ENCODE measurements at regions not wholly inside any gene's neighbourhood (a gene's known extent, or its start where the extent isn't known, plus 50 kb on each side); places are given as distances from the start of the nearest gene placed in this dataset.

GRCh38 chr2:106977717-106978116 lies 91.8 kb upstream of the ST6GAL2 start:
- DNase-seq (ENCODE audit: low spot score) (no peak), ATAC-seq (no peak)

GRCh38 chr2:106978647-106979046 lies 92.7 kb upstream of the ST6GAL2 start:
- DNase-seq (ENCODE audit: low spot score) (no peak), ATAC-seq (no peak)

- DNase-seq (ENCODE audit: low spot score) (no peak), ATAC-seq (no peak)
Measured at GRCh38 chr2:106981491-106981890, 95.5 kb upstream of the ST6GAL2 start.

DNA sequence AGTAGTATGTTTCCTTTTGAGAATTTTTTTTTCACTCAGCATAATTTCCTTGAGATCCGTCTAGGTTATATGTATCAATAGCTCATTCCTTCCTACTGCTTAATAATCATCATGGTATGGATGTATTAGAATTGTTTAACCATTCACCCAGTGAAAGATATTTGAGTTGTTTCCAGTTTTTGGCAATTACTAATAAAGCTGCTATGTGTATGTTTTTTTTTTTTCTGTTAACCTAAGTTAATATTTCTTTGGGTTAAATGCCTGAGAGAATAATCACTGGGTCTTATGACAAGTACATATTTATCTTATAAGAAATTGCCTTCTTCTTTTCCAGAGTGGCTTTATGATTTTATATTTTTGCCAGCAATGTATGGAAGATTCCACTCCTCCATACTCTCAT lies 96.4 kb upstream of the ST6GAL2 start:
- no peak for ATAC-seq
- DNase-seq (ENCODE audit: low spot score) = no peak

DNA sequence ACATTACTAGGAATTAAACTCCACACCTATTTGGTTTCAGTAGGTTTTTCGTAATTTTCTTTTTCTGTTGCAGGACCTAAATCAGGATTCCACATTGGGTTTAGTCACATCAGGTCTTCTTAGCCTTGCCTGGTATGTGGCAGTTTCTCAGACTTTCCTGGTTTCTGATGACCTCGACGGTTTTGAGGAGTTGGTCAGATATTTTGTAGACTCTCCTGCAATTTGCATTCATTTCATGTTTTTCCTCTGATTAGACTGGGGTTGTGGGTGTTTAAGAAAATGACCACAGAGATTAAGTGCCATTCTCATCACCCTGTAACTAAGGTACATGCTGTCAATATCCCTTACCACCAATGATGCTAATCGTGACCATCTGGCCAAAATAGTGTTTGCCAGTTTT lies 97.3 kb upstream of the ST6GAL2 start:
- DNase-seq (ENCODE audit: low spot score) (no peak), ATAC-seq (no peak)

DNA sequence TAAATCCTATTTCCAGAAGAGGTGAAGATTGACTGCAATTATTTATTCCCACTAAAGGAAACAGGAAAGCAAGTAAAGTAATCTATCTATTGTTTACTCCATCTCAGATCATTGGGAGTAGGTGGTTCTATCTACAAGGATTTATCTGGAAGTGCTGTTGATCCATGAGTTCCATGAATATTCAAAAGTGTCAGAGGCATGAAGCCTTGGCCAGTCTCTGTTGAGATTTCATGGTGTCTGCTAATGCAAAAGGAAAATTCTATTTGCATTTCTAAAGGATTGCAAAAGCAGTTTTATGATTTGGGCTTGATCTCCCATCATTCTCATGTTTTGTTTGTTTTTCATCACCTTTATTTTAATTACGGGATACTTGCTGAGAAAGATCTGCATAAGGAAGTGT lies 102.4 kb upstream of the ST6GAL2 start:
- no peak for ATAC-seq
- DNase-seq (ENCODE audit: low spot score) = no peak

- DNase-seq (ENCODE audit: low spot score) = no peak
- no peak for ATAC-seq
Measured at GRCh38 chr2:106990297-106990696, 104.3 kb upstream of the ST6GAL2 start.

DNA sequence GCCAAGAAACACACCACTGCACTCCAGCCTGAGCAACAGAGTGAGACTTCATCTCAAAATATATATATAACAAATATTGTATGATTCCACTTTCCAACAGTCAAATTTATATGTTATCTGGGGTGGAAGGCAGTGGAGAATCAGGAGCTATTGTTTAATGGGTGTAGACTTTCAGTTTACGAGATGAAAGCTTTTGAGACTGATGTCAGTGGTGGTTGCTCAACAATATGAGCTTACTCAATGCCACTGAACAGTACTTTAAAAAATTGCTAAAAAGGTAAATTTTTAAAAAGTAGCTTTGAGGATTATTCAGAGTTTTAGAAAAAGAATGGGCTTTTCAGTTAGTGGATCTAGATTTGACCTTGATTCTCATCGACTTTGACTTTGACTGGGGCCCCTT lies 105.9 kb upstream of the ST6GAL2 start:
- no peak for DNase-seq (ENCODE audit: low spot score)
- no peak for ATAC-seq

DNA sequence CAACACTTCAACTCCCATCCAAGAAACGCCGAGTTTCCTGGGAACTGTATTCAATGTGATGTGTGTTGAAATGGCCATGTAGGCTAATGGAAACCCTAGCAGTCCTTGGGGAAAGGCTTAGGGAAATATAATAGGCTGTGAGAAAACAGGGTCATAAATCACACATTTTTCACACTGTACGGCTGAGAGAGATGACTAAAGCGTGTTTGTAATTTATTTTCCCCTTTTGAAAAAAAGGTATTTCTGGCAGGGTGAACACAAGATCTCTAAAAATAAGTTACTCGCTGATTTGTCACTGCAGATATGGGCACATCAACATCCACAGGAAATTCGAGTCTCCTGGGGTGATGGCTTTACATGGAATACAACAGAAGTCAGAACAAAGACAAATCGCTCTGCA lies 109.6 kb upstream of the ST6GAL2 start:
- DNase-seq (ENCODE audit: low spot score) (no peak), ATAC-seq (no peak)

DNA sequence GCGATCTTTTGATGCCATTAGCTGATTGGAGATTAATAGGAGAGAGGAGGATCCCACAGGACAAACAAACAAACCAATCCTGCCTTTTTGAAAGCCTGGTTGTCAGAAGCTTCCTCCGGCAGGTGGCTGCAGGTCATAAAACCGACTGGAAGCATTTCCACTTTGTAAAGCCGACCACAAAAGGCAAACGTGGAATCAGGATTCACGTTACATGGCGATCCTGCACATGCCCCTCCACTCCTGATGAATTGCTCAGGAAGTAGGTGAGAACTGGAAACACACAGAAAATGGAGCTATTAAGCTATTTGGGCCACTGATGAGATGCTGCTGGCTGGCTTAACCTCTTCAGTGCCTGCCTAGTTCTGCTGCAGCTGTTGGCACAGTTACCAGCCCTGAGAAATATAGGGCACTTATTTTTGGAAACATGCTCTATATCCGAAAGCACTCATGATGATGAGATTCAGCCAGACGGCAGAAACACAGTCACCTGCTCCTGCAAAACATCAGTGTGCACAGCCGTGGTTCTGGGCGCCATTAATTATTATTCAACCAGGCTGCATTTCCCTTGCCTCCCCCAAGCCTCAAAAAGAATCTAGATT lies 110.3 kb upstream of the ST6GAL2 start:
- no peak for ATAC-seq
- no peak for DNase-seq (ENCODE audit: low spot score)

DNA sequence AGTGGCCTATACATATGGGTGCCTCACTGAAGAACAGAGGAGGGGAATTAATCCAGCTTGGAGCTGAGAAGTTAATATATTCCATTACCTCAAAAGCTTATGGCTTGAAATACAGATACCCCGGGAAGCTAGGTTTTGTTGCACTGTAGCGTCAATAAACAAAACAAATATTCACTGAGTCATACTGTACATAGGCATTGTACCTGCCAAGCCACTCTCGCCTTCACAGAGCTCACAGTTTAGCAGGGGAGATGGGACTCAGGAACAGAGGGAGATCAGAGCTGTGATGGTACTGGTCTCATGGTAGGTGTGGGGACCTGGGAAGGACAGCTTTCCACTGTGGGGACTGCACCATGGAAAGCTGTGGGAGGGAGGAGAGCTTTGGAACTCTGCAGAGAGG lies 111.2 kb upstream of the ST6GAL2 start:
- no peak for ATAC-seq
- DNase-seq (ENCODE audit: low spot score) = no peak

- DNase-seq (ENCODE audit: low spot score) (no peak), ATAC-seq (no peak)
Measured at GRCh38 chr2:107001062-107001461, 115.1 kb upstream of the ST6GAL2 start.

DNA sequence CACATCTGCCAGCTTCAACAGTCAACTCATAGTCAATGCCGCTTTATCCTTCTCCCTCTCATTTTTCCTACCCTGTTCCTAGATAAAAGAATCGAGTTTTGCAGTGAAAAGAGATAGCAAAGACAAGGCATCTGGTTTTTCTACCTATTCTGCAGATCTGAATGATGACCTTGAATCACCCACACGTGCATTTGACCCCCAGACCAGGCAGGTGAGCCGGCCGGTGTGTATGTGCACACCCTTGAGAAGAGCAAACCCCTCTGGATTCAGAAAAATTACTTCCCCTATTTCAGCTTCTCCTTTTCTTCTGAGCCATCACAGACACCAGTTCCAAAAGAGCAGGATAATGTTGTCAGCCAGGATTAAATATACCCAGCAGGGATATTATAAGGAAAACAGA lies 115.6 kb upstream of the ST6GAL2 start:
- ATAC-seq (no peak), DNase-seq (ENCODE audit: low spot score) (no peak)

DNA sequence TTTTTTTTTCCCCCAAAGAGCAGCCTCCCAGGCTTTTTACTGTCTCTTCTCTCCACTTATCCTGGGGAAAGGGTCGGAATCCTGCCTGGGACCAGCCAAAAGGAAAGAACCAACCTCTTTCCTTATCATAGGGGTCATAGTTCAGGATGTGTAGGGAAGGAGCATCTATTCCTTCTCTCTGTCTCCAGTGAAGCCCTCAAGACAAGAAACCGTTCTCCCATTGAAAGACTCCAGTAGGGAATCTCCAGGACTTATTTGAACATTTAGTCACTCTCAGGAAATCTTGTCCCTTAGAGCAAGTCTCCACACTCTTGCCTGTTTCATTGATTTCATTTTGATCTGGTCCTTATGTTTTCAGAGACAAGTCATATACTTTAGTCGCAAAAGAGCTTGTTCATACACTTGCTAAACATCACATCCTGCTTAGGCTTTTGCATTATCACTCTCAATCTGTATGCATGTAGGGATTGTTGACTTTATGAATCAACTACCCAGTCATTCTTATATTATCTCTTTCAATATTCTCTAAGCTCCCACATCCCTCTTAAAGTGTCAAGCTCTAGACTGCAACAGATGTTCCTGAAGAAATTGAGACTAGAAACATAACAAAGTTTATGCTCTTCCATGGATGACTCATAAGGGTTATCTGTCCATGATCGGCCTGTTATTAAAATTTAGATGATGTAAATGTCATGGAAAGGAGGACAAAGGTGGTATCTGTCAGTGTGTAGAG lies 116.2 kb upstream of the ST6GAL2 start:
- ATAC-seq (no peak), DNase-seq (ENCODE audit: low spot score) (no peak)

- DNase-seq (ENCODE audit: low spot score) (no peak), ATAC-seq (no peak)
Measured at GRCh38 chr2:107002735-107003134, 116.8 kb upstream of the ST6GAL2 start.

- DNase-seq (ENCODE audit: low spot score) (no peak), ATAC-seq (no peak)
Measured at GRCh38 chr2:107005853-107006252, 119.9 kb upstream of the ST6GAL2 start.

- ATAC-seq (no peak), DNase-seq (ENCODE audit: low spot score) (no peak)
Measured at GRCh38 chr2:107006836-107007235, 120.9 kb upstream of the ST6GAL2 start.

DNA sequence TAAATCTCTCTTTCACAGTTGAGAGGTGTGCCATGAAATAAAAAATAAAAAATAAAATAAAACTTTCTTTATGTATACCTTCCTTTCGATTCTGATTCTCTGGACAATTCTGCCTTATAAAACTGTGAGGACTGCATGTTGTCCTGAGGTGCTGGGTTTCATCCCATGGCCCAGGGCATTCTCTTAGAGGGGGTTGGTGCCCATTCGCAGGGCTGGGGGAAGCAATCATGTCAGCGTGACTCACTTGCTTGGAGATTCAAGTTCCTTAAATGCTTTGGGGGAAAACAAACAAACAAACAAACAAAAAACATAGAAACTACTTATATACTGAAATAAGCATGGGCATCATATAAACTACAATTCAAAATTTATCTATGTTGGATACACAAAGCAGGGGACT lies 122.0 kb upstream of the ST6GAL2 start:
- DNase-seq (ENCODE audit: low spot score) (no peak), ATAC-seq (no peak)

DNA sequence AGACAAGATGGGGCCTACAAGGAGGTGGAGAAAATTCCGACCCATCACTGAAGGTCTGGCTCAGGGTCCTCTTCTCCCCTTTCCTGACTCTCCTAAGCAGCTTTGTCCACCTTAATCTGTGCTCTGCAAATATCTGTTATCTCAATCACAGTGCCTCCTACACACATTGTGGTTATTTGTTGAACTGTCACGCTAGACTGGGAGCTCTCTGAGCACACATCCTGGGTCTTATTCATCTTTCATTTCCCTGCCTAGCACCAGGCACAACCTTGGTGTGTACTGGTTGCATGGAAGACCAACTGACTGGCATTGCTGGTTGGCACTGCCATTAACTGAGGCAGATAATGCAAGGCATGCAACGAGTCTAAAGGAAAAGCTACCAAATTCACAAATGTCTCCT lies 122.9 kb upstream of the ST6GAL2 start:
- ATAC-seq = no peak
- no peak for DNase-seq (ENCODE audit: low spot score)

DNA sequence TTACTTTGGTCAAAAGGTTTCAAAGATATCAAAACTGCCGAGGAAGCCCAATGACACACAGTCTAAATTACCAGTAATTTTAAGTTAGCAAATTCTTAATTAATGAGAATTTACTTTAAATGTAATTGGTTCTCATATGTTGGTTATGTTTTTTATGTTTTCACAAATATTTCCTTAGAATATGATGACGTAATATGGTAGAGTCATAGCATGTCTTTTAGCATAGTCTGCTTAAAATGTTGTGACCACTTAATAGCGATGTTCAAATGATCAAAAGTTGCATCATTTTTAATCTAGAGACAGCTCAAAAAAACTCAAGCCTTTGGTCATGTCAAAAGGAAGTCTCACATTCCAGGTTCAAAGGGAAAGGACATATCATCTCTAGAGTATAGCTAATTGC lies 123.3 kb upstream of the ST6GAL2 start:
- ATAC-seq = no peak
- DNase-seq (ENCODE audit: low spot score) = no peak

DNA sequence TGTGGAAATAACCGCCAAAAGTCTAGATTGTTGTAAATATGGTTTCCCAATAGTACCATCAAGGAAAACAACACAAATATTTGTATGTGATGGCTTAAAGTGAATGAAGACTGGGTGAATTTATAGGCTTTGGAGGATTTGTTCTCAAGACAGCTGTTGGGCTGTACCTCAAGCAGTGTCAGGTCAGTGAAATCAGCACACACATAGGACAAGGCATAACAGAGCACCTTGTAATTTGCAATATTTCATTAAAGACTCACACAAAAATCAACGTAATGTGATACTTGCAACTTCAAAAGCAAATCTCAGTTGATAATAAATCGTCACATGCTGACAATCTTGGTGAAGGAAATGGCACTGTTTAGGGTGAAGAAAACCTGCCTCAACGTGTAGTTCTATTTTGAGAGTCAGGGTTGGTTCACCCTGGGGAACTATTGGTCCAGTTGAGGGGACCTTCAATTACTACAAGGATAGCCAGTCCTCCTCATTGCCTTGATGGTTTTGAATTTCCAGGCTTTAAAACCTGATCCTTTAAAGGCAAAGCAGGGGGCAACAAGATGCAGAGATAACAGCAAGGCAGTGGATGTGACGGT lies 126.8 kb upstream of the ST6GAL2 start:
- no peak for ATAC-seq
- no peak for DNase-seq (ENCODE audit: low spot score)

DNA sequence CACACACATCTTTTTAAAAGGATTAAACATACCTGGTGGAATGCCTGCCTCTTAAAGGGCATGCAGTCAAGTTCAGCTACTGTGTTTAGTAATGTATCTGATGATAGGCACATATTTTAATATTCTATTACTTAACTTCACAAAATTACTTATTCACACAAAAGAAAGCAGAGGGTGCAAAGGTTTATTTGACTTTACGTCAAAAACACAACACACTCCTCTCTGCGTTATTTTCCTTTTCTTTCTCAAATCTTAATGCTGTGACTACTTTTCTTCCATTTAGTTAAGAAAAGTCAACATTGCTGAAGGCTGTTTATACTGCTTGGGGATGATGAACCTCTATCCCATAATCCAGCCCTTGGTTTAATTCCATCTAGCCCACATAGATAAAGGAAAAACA lies 127.9 kb upstream of the ST6GAL2 start:
- ATAC-seq (no peak), DNase-seq (ENCODE audit: low spot score) (no peak)

- no peak for ATAC-seq
- no peak for DNase-seq (ENCODE audit: low spot score)
Measured at GRCh38 chr2:107018366-107018765, 132.4 kb upstream of the ST6GAL2 start.
